ENCODE measurements at regions not wholly inside any gene's neighbourhood (a gene's known extent, or its start where the extent isn't known, plus 50 kb on each side); places are given as distances from the start of the nearest gene placed in this dataset.
"Not testable (repeated sequence)": the region's sequence is repeated elsewhere in the genome, so short reads cannot be mapped to it uniquely, and the experiment has no call there.

GRCh38 chr2:188784269-188784762 lies 189.9 kb upstream of the COL3A1 start:
- Mint-ChIP-seq H3K9me3 (no peaks in the 10 kb centered on the region), H3K4me3 (no peak overlapping the region), H3K27me3 (ENCODE audit: insufficient read depth) (no peaks in the 10 kb centered on the region), H3K36me3 (ENCODE audit: low read depth) (no peaks in the 10 kb centered on the region), H3K27ac (no peak overlapping the region), H3K4me1 (ENCODE audit: low read depth) (no peaks in the 10 kb centered on the region)
- no peak for DNase-seq (ENCODE audit: low spot score)
- intact Hi-C loops (cut with micrococcal nuclease) = no loop called here

- Mint-ChIP-seq H3K27ac (no peak overlapping the region), H3K9me3 (no peaks in the 10 kb centered on the region), H3K4me3 (no peak overlapping the region), H3K27me3 (ENCODE audit: insufficient read depth) (no peaks in the 10 kb centered on the region), H3K36me3 (ENCODE audit: low read depth) (no peaks in the 10 kb centered on the region), H3K4me1 (ENCODE audit: low read depth) (no peaks in the 10 kb centered on the region)
- DNase-seq (ENCODE audit: low spot score) = no peak
- intact Hi-C loops (cut with micrococcal nuclease) = no loop called here
Measured at GRCh38 chr2:188785061-188785460, 189.1 kb upstream of the COL3A1 start.

- H3K4me1 Mint-ChIP-seq (ENCODE audit: low read depth) = no peaks in the 10 kb centered on the region
- DNase-seq (ENCODE audit: low spot score) = no peak
- no peaks in the 10 kb centered on the region for H3K27me3 Mint-ChIP-seq (ENCODE audit: insufficient read depth)
- intact Hi-C loops (cut with micrococcal nuclease) = no loop called here
- H3K27ac Mint-ChIP-seq = no peak overlapping the region
- no peaks in the 10 kb centered on the region for H3K36me3 Mint-ChIP-seq (ENCODE audit: low read depth)
- H3K4me3 Mint-ChIP-seq = no peak overlapping the region
- no peaks in the 10 kb centered on the region for H3K9me3 Mint-ChIP-seq
Measured at GRCh38 chr2:188785490-188785889, 188.7 kb upstream of the COL3A1 start.

- Mint-ChIP-seq H3K9me3 (no peaks in the 10 kb centered on the region), H3K27ac (no peak overlapping the region), H3K4me3 (no peak overlapping the region), H3K4me1 (ENCODE audit: low read depth) (no peaks in the 10 kb centered on the region), H3K27me3 (ENCODE audit: insufficient read depth) (no peaks in the 10 kb centered on the region), H3K36me3 (ENCODE audit: low read depth) (no peaks in the 10 kb centered on the region)
- DNase-seq (ENCODE audit: low spot score) = no peak
- intact Hi-C loops (cut with micrococcal nuclease) = no loop called here
Measured at GRCh38 chr2:188786368-188786841, 187.8 kb upstream of the COL3A1 start.

GRCh38 chr2:188787021-188787657 lies 187.0 kb upstream of the COL3A1 start:
- H3K4me1 Mint-ChIP-seq (ENCODE audit: low read depth) = no peaks in the 10 kb centered on the region
- intact Hi-C loops (cut with micrococcal nuclease) = no loop called here
- H3K4me3 Mint-ChIP-seq = no peak overlapping the region
- H3K9me3 Mint-ChIP-seq = no peaks in the 10 kb centered on the region
- no peak overlapping the region for H3K27ac Mint-ChIP-seq
- DNase-seq (ENCODE audit: low spot score) = no peak
- no peaks in the 10 kb centered on the region for H3K36me3 Mint-ChIP-seq (ENCODE audit: low read depth)
- no peaks in the 10 kb centered on the region for H3K27me3 Mint-ChIP-seq (ENCODE audit: insufficient read depth)

GRCh38 chr2:188787658-188788240 lies 186.4 kb upstream of the COL3A1 start:
- intact Hi-C loops (cut with micrococcal nuclease) = no loop called here
- DNase-seq (ENCODE audit: low spot score) = no peak
- H3K4me3 Mint-ChIP-seq = no peak overlapping the region
- H3K9me3 Mint-ChIP-seq = no peaks in the 10 kb centered on the region
- H3K36me3 Mint-ChIP-seq (ENCODE audit: low read depth) = no peaks in the 10 kb centered on the region
- no peaks in the 10 kb centered on the region for H3K4me1 Mint-ChIP-seq (ENCODE audit: low read depth)
- no peak overlapping the region for H3K27ac Mint-ChIP-seq
- no peaks in the 10 kb centered on the region for H3K27me3 Mint-ChIP-seq (ENCODE audit: insufficient read depth)

- DNase-seq (ENCODE audit: low spot score) = no peak
- H3K27me3 Mint-ChIP-seq (ENCODE audit: insufficient read depth) = no peaks in the 10 kb centered on the region
- intact Hi-C loops (cut with micrococcal nuclease) = no loop called here
- no peaks in the 10 kb centered on the region for H3K36me3 Mint-ChIP-seq (ENCODE audit: low read depth)
- no peaks in the 10 kb centered on the region for H3K4me1 Mint-ChIP-seq (ENCODE audit: low read depth)
- H3K27ac Mint-ChIP-seq = no peak overlapping the region
- H3K4me3 Mint-ChIP-seq = no peak overlapping the region
- no peaks in the 10 kb centered on the region for H3K9me3 Mint-ChIP-seq
Measured at GRCh38 chr2:188788621-188789020, 185.6 kb upstream of the COL3A1 start.

- no peaks in the 10 kb centered on the region for H3K9me3 Mint-ChIP-seq
Measured at GRCh38 chr2:188789951-188790350, 184.2 kb upstream of the COL3A1 start.

GRCh38 chr2:188794453-188794852 lies 179.7 kb upstream of the COL3A1 start:
- DNase-seq (ENCODE audit: low spot score); H3K27ac Mint-ChIP-seq; intact Hi-C loops (cut with micrococcal nuclease); H3K4me3 Mint-ChIP-seq; H3K27me3 Mint-ChIP-seq (ENCODE audit: insufficient read depth); H3K9me3 Mint-ChIP-seq; H3K36me3 Mint-ChIP-seq (ENCODE audit: low read depth); H3K4me1 Mint-ChIP-seq (ENCODE audit: low read depth): not testable (repeated sequence)

More at GRCh38 chr2:188789951-188790350, 184.2 kb upstream of the COL3A1 start:
- no peak for DNase-seq (ENCODE audit: low spot score)
- Mint-ChIP-seq H3K27ac (no peak overlapping the region), H3K4me3 (no peak overlapping the region), H3K27me3 (ENCODE audit: insufficient read depth) (no peaks in the 10 kb centered on the region), H3K36me3 (ENCODE audit: low read depth) (no peaks in the 10 kb centered on the region), H3K4me1 (ENCODE audit: low read depth) (no peaks in the 10 kb centered on the region)
- intact Hi-C loops (cut with micrococcal nuclease) = no loop called here

- intact Hi-C loops (cut with micrococcal nuclease) = no loop called here
Measured at GRCh38 chr2:188795762-188796161, 178.4 kb upstream of the COL3A1 start.

GRCh38 chr2:188797371-188797770 lies 176.8 kb upstream of the COL3A1 start:
- intact Hi-C loops (cut with micrococcal nuclease) = no loop called here
- H3K9me3 Mint-ChIP-seq = no peaks in the 10 kb centered on the region
- H3K4me3 Mint-ChIP-seq = no peak overlapping the region
- DNase-seq (ENCODE audit: low spot score) = no peak
- no peak overlapping the region for H3K27ac Mint-ChIP-seq
- H3K27me3 Mint-ChIP-seq (ENCODE audit: insufficient read depth) = no peaks in the 10 kb centered on the region
- H3K36me3 Mint-ChIP-seq (ENCODE audit: low read depth) = no peaks in the 10 kb centered on the region
- H3K4me1 Mint-ChIP-seq (ENCODE audit: low read depth) = no peaks in the 10 kb centered on the region

More at GRCh38 chr2:188795762-188796161, 178.4 kb upstream of the COL3A1 start:
- Mint-ChIP-seq H3K36me3 (ENCODE audit: low read depth) (no peaks in the 10 kb centered on the region), H3K4me3 (no peak overlapping the region), H3K27ac (no peak overlapping the region), H3K9me3 (no peaks in the 10 kb centered on the region), H3K4me1 (ENCODE audit: low read depth) (no peaks in the 10 kb centered on the region), H3K27me3 (ENCODE audit: insufficient read depth) (no peaks in the 10 kb centered on the region)
- DNase-seq (ENCODE audit: low spot score) = no peak

- Mint-ChIP-seq H3K9me3 (no peaks in the 10 kb centered on the region), H3K36me3 (ENCODE audit: low read depth) (no peaks in the 10 kb centered on the region), H3K27ac (no peak overlapping the region), H3K4me3 (no peak overlapping the region), H3K27me3 (ENCODE audit: insufficient read depth) (no peaks in the 10 kb centered on the region), H3K4me1 (ENCODE audit: low read depth) (no peaks in the 10 kb centered on the region)
- intact Hi-C loops (cut with micrococcal nuclease) = no loop called here
- no peak for DNase-seq (ENCODE audit: low spot score)
Measured at GRCh38 chr2:188798159-188798558, 176.0 kb upstream of the COL3A1 start.

GRCh38 chr2:188805219-188805618 lies 169.0 kb upstream of the COL3A1 start:
- Mint-ChIP-seq H3K4me3 (no peak overlapping the region), H3K36me3 (ENCODE audit: low read depth) (no peaks in the 10 kb centered on the region)
- intact Hi-C loops (cut with micrococcal nuclease) = no loop called here

More at GRCh38 chr2:188805219-188805618, 169.0 kb upstream of the COL3A1 start:
- Mint-ChIP-seq H3K27ac (no peak overlapping the region), H3K9me3 (no peaks in the 10 kb centered on the region), H3K27me3 (ENCODE audit: insufficient read depth) (no peaks in the 10 kb centered on the region), H3K4me1 (ENCODE audit: low read depth) (no peaks in the 10 kb centered on the region)
- DNase-seq (ENCODE audit: low spot score) = no peak
